ENCODE measurements at regions not wholly inside any gene's neighbourhood (a gene's known extent, or its start where the extent isn't known, plus 50 kb on each side); places are given as distances from the start of the nearest gene placed in this dataset.

- TF ChIP-seq CTCF (conservative IDR thresholded peaks at IDR 0.05; ENCODE audit: low read length) (no peak), EZH2phosphoT487 (IDR thresholded peaks at IDR 0.05; ENCODE audit: borderline replicate concordance, low read depth, low read length) (no peak)
- no TSS peak for BruUV-seq (replicated peaks)
- Histone ChIP-seq H4K20me1 (ENCODE audit: insufficient read depth, low read length) (no peaks in the 10 kb centered on the region), H3K4me1 (ENCODE audit: insufficient read depth, low read length, poor library complexity, severe bottlenecking) (no peaks in the 10 kb centered on the region), H3K36me3 (ENCODE audit: insufficient read depth, low read length) (no peaks in the 10 kb centered on the region), H3K9me3 (ENCODE audit: low read length) (no peaks in the 10 kb centered on the region), H3K9me2 (ENCODE audit: insufficient read depth, low read length) (no peaks in the 10 kb centered on the region), H3K4me2 (ENCODE audit: low read length) (no peak overlapping the region), H3K27ac (ENCODE audit: low read depth, low read length, poor library complexity, severe bottlenecking) (no peak overlapping the region), H3K79me2 (ENCODE audit: insufficient read depth, low read depth, low read length) (no peaks in the 10 kb centered on the region), H2AFZ (ENCODE audit: low read length) (no peak overlapping the region), H3K4me3 (ENCODE audit: low read depth, low read length, poor library complexity, severe bottlenecking) (no peak overlapping the region)
- intact Hi-C loops (cut with micrococcal nuclease; ENCODE audit: unreplicated experiment) = loop anchor here (1.0 kb wide), 1 partner anchor 26 kb away; no protein-coding TSS in a partner anchor
- ChIA-PET POLR2A (no interaction called here), CTCF (ENCODE audit: unreplicated experiment) (no interaction called here)
- DNase-seq (ENCODE audit: low spot score) = no peak
Measured at GRCh38 chr1:88490676-88491075, 193.4 kb upstream of the PKN2 start.

DNA sequence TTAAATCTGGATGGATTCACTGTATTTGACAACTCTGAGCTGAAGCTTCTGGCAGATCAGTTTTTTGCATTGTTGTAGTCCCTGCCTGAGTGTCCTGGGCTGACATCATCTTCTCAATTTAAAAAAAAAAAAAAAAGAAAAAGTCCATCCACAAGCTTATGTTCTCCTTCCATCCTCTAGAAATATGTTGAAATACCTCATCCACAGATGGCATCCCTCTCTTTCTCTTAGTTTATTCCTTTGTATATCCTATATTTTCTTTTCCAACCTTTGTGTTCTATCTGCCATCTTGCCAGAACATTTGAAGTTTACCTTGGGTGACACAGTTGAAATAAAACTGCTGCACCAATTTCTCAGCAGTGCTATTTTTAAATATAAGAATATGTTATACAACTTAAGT is 184.4 kb upstream of the PKN2 start:
- intact Hi-C loops (cut with micrococcal nuclease; ENCODE audit: unreplicated experiment) = no loop called here
- no peak for DNase-seq (ENCODE audit: low spot score)
- H4K20me1 ChIP-seq (ENCODE audit: insufficient read depth, low read length) = no peaks in the 10 kb centered on the region
- H3K9me3 ChIP-seq (ENCODE audit: low read length) = no peaks in the 10 kb centered on the region
- no peak overlapping the region for H3K4me2 ChIP-seq (ENCODE audit: low read length)
- POLR2A ChIA-PET = interaction anchor here (0.6 to 1.0 kb wide), 5 partner anchors 11 to 208 kb away, joined by 3 to 4 read pairs (median 3); no protein-coding TSS in a partner anchor
- no peaks in the 10 kb centered on the region for H3K9me2 ChIP-seq (ENCODE audit: insufficient read depth, low read length)
- no peak overlapping the region for H2AFZ ChIP-seq (ENCODE audit: low read length)
- no peak overlapping the region for H3K27ac ChIP-seq (ENCODE audit: low read depth, low read length, poor library complexity, severe bottlenecking)
- CTCF ChIA-PET (ENCODE audit: unreplicated experiment) = no interaction called here
- no peaks in the 10 kb centered on the region for H3K36me3 ChIP-seq (ENCODE audit: insufficient read depth, low read length)
- H3K79me2 ChIP-seq (ENCODE audit: insufficient read depth, low read depth, low read length) = no peaks in the 10 kb centered on the region
- BruUV-seq (replicated peaks) = no TSS peak
- no peak overlapping the region for H3K4me3 ChIP-seq (ENCODE audit: low read depth, low read length, poor library complexity, severe bottlenecking)
- H3K4me1 ChIP-seq (ENCODE audit: insufficient read depth, low read length, poor library complexity, severe bottlenecking) = no peaks in the 10 kb centered on the region
- no peak for TF ChIP-seq EZH2phosphoT487 (IDR thresholded peaks at IDR 0.05; ENCODE audit: borderline replicate concordance, low read depth, low read length)
- TF ChIP-seq CTCF (conservative IDR thresholded peaks at IDR 0.05; ENCODE audit: low read length) = no peak

DNA sequence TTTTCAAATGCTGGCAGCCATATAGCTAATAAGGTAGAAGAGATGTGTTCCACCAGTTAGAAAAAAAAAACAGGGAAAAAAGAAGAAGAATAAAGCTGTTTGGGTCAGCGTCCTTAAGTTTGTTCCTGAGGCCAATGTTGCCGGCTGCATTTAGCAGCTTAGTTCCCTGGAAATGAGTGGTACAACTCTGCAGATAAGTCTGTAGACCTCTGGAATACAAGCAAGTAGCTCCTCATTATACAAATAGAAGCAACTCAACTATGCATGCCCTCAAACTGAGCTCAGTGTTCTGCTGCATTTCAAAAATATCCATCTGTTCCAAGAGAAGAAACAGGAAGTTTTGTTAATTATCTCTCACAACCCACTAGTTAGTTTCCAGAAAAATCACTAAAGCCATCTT is 181.2 kb upstream of the PKN2 start:
- H3K9me2 ChIP-seq (ENCODE audit: insufficient read depth, low read length) = no peaks in the 10 kb centered on the region
- no peaks in the 10 kb centered on the region for H3K9me3 ChIP-seq (ENCODE audit: low read length)
- POLR2A ChIA-PET = no interaction called here
- H3K4me1 ChIP-seq (ENCODE audit: insufficient read depth, low read length, poor library complexity, severe bottlenecking) = no peaks in the 10 kb centered on the region
- BruUV-seq (replicated peaks) = no TSS peak
- no peak overlapping the region for H3K4me2 ChIP-seq (ENCODE audit: low read length)
- DNase-seq (ENCODE audit: low spot score) = no peak
- no peaks in the 10 kb centered on the region for H4K20me1 ChIP-seq (ENCODE audit: insufficient read depth, low read length)
- CTCF ChIA-PET (ENCODE audit: unreplicated experiment) = no interaction called here
- no peaks in the 10 kb centered on the region for H3K36me3 ChIP-seq (ENCODE audit: insufficient read depth, low read length)
- H3K4me3 ChIP-seq (ENCODE audit: low read depth, low read length, poor library complexity, severe bottlenecking) = no peak overlapping the region
- H2AFZ ChIP-seq (ENCODE audit: low read length) = no peak overlapping the region
- TF ChIP-seq CTCF (conservative IDR thresholded peaks at IDR 0.05; ENCODE audit: low read length) = no peak
- no peak for TF ChIP-seq EZH2phosphoT487 (IDR thresholded peaks at IDR 0.05; ENCODE audit: borderline replicate concordance, low read depth, low read length)
- H3K27ac ChIP-seq (ENCODE audit: low read depth, low read length, poor library complexity, severe bottlenecking) = no peak overlapping the region
- intact Hi-C loops (cut with micrococcal nuclease; ENCODE audit: unreplicated experiment) = no loop called here
- H3K79me2 ChIP-seq (ENCODE audit: insufficient read depth, low read depth, low read length) = no peaks in the 10 kb centered on the region

Measured in OCI-LY7 (cell line).